GM13977 (cell line): ENCODE measurements at regions not wholly inside any gene's neighbourhood (a gene's known extent, or its start where the extent isn't known, plus 50 kb on each side); places are given as distances from the start of the nearest gene placed in this dataset.
"Not testable (repeated sequence)": the region's sequence is repeated elsewhere in the genome, so short reads cannot be mapped to it uniquely, and the experiment has no call there.

Experiments used
- DNase-seq: peaks from one replicate; pipeline ENCODE4 v3.0.0; 2012; ENCODE audit warnings: low spot score
- in situ Hi-C: fragments of 300-500 bp; cut with MboI; formaldehyde crosslinking; loops from one replicate; pipeline ENCODE4 v1.12.0; 2022; ENCODE audit warnings: low sequenced_read_pairs, low pct_unique_long_range_greater_than_20kb, mixed read lengths, inconsistent platforms; ENCODE audit not compliant: unreplicated experiment
- TF ChIP-seq, protein P1 (sequence below): IDR thresholded peaks from 2 replicates; pipeline ENCODE4 v1.5.1; 2012; ENCODE audit warnings: mild to moderate bottlenecking, control low read depth; ENCODE audit not compliant: insufficient read depth; ENCODE audit errors: extremely low read depth, missing control alignments

DNA sequence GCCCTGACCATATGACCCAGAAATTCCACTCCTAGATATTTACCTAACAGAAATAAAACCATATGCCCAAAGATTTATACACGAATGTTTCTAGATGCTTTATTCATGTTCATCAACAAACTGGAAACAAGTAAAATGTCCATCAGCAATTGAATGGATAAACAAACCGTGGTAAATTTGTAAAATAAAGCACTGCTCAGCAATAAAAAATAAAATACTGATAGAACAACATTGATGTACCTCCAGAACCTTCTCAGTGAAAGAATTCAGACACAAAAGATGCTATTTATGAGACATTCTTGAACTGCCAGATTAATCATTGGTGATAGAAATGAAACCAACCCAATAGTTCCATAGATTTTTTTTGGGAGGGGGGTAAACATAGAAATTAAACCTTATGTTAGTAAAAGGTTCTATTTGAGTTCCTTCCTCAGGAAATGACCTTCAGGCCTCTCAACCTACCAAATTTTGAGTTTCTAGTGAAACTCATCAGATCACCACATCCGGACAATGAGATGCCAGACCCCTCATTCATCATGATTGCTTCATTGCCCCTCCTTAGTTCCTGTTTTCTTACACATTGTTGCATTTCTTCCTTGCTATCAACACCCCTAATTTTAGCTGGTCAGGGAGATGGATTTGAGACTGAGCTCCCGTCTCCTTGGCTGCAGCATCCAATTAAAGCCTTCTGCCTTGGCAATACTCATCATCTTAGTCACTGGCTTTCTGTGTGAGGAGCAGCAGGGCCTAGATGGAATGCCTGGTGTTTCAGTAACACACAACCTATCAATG, 203.5 kb downstream of the LPIN1 start:
- TF ChIP-seq, protein P1, sequence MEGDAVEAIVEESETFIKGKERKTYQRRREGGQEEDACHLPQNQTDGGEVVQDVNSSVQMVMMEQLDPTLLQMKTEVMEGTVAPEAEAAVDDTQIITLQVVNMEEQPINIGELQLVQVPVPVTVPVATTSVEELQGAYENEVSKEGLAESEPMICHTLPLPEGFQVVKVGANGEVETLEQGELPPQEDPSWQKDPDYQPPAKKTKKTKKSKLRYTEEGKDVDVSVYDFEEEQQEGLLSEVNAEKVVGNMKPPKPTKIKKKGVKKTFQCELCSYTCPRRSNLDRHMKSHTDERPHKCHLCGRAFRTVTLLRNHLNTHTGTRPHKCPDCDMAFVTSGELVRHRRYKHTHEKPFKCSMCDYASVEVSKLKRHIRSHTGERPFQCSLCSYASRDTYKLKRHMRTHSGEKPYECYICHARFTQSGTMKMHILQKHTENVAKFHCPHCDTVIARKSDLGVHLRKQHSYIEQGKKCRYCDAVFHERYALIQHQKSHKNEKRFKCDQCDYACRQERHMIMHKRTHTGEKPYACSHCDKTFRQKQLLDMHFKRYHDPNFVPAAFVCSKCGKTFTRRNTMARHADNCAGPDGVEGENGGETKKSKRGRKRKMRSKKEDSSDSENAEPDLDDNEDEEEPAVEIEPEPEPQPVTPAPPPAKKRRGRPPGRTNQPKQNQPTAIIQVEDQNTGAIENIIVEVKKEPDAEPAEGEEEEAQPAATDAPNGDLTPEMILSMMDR = no peak
- in situ Hi-C loops = no loop called here
- no peak for DNase-seq

DNA sequence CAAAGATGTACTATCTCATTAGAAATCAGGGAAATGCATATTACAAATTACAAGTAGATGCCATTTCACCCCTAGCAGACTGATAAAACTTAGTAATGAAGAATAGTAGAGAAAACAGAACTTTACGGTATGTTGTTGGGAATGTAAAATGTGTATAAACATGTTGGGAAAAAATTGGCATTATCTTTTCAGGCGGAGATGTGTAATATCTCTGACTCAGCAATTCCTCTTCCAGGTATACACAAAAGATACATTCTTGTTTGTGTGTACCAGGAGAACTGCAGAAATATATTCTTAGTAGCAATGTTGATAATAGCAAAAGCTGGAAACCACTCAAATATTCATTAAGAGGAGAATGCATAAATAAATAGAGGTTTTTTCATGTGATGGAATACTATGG, 204.5 kb downstream of the LPIN1 start:
- in situ Hi-C loops = no loop called here
- DNase-seq = no peak
- TF ChIP-seq, protein P1 = no peak

DNA sequence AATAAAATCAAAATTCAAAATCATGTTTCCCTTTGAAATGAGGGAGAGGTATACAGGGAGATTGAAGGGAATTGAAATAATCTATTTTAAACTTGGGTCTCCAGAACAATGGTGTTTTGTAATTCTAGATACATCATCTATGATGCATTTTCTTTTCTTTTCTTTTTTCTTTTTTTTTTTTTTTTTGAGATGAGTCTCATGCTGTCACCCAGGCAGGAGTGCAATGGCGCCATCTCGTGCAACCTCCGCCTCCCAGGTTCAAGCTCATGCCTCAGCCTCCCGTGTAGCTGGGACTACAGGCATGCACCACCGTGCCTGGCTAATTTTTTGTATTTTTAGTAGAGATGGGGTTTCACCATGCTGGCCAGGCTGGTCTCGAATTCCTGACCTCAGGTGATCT, 205.1 kb downstream of the LPIN1 start:
- DNase-seq, in situ Hi-C loops: not testable (repeated sequence)

DNA sequence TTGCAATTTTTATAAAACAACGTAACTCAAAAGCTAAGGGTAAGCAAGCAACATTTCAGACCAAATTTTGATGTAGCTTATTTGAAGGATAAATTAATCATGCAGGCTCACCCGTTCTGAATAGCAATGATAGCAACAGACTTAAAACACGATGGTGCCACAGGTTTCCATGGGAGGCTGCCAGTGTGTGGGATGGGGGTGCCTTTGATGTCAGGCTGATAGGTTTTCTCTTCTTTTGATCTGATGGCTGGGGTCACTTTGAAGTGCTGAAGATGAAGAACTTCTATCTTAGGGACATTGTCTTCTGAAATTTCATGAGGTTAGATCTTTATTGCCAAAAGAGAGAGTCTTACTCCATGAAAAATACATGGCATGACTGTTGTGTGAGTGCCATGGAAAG, 206.8 kb downstream of the LPIN1 start:
- in situ Hi-C loops = no loop called here
- TF ChIP-seq, protein P1 = no peak
- DNase-seq = no peak

DNA sequence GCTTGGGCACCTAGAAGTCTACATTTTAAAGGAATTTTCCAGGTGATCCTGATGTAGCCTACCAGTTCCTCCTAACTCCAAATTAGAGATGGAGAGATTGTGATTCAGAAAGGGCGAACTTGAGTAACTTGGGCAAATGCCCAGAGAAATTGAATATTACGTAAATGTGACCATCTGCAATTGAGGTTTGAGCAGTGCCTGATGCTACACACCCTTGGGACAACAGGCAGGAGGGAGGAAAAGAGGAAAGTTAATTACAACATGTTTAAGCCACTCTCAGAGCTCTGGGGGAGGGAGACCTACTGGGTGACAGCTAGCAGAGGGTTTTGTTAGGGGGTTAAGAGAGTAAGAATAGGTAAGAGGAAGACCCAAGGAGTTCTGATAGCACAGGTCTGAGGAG, 208.9 kb downstream of the LPIN1 start:
- no peak for DNase-seq
- TF ChIP-seq, protein P1 = no peak
- in situ Hi-C loops = no loop called here

DNA sequence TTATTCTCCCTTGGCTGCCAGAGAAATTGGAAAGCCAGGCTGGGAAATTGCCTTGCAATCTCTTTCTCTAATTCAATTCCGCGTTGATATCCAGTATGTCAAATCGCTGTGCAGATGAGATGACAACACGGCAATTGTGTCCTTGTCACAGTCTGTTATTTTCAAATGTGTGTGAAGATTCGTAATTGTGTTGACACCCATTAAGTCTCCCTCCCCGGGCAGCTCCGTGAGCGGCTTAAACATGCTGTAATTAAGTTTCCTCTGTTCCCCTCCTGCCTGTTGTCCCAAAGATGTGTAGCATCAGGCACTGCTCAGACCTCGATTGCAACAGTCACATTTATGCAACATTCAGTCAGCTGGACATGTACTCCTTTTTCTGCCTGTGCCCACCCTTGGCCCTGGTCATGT, 209.5 kb downstream of the LPIN1 start:
- TF ChIP-seq, protein P1 = no peak
- in situ Hi-C loops = no loop called here
- DNase-seq = no peak

DNA sequence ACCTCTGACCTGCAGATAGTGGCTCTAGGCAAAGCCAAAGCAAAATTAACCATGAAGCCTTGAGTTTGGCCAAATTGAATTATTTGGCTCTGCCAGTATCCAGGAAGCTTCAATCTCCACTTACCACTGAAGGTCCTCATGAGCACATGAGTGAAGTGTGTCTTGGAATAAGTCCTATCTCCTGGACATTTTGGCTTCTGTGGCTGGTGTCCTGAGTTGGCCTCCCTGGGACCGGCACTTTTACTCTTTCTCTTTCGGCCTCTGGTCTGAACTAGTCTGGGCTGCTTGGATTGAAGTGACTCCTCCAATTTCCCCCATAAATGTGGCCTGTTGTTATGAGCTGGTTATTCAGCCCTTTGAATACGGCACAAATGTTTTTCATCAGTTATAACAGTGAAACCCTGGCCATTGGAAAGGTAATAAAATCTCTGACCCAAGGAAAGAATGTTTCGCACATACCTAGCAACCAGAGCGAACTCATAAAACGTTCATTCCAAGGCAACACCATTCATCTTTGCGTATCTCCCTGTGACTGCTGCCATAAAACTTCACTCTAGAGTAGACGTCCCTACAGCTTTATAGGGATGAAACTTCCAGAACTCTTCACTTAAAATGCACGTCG, 216.4 kb downstream of the LPIN1 start:
- in situ Hi-C loops = no loop called here
- TF ChIP-seq, protein P1 = no peak
- DNase-seq = no peak
